Left lung (tissue), 4 donors: ENCODE measurements at regions not wholly inside any gene's neighbourhood (a gene's known extent, or its start where the extent isn't known, plus 50 kb on each side); places are given as distances from the start of the nearest gene placed in this dataset.

Source experiments
- ATAC-seq: fragments of 200-7000 bp; cut with Tn5 transposase; one replicate; pipeline ENCODE4 v1.9.1; 2020; ENCODE audit warnings: moderate library complexity
- DNase-seq, 4 donors: peaks; one replicate each; pipeline ENCODE4 v3.0.0-alpha.2; 2013 to 2020
- H3K27ac ChIP-seq, 2 donors: fragments of 200-600 bp; sonication (generic) in 1 of 2; one replicate each; pipeline versions ENCODE4 v1.5.0 to v1.8.0; 2020 to 2021
- H3K27me3 ChIP-seq, 2 donors: fragments of 200-600 bp; sonication (generic) in 1 of 2; one replicate each; pipeline versions ENCODE4 v1.5.0 to v1.8.0; 2020 to 2021
- H3K36me3 ChIP-seq, 2 donors: fragments of 200-600 bp; sonication (generic) in 1 of 2; one replicate each; pipeline versions ENCODE4 v1.5.0 to v1.8.0; 2020 to 2021
- H3K4me1 ChIP-seq, 2 donors: fragments of 200-600 bp; one replicate each; pipeline ENCODE4 v1.8.0; 2021
- H3K4me3 ChIP-seq, 2 donors: fragments of 200-600 bp; sonication (generic) in 1 of 2; one replicate each; pipeline versions ENCODE4 v1.5.0 to v1.8.0; 2020 to 2021; ENCODE audit warnings: mild to moderate bottlenecking in 1 of 2
- H3K9me3 ChIP-seq, 2 donors: fragments of 200-600 bp; sonication (generic) in 1 of 2; one replicate each; pipeline versions ENCODE4 v1.5.0 to v1.8.0; 2020 to 2021
- CTCF ChIP-seq, 2 donors: fragments of 200-600 bp; sonication (generic) in 1 of 2; IDR thresholded peaks; one replicate each; pipeline versions ENCODE4 v1.5.0 to v1.8.0; 2021; ENCODE audit warnings: antibody characterized with exemption in 2 of 2
- intact Hi-C, 2 donors: fragments of 100-400 bp; cut with DNase I; formaldehyde crosslinking; loops; one replicate each; pipeline versions ENCODE4 v1.11.2 to v1.14.2; 2022
- donor health status: DM: no; HTN: yes; CAD: no.
- donor health status: DM: no; HTN: no; CAD: no.

- Histone ChIP-seq H3K4me1 (no peaks in the 10 kb centered on the region), H3K27me3 (no peaks in the 10 kb centered on the region), H3K4me3 (no peak overlapping the region), H3K36me3 (no peaks in the 10 kb centered on the region), H3K9me3 (peaks cover 0 to 4% of the 10 kb centered on the region in 2 donors), H3K27ac (no peak overlapping the region)
- intact Hi-C loops: no loop called here
- no peak for TF ChIP-seq CTCF (IDR thresholded peaks at IDR 0.05)
- DNase-seq: no peak
- no peak for ATAC-seq
These were observed 629.0 kb downstream of the NR2F2 start for GRCh38 chr15:96959501-96959900.

- ATAC-seq: no peak
- Histone ChIP-seq H3K36me3 (no peaks in the 10 kb centered on the region), H3K9me3 (peaks cover 0 to 4% of the 10 kb centered on the region in 2 donors), H3K27me3 (no peaks in the 10 kb centered on the region), H3K4me1 (no peaks in the 10 kb centered on the region), H3K4me3 (no peak overlapping the region), H3K27ac (no peak overlapping the region)
- peak in 2 of 4 donors; percentile 59 to 64 for DNase-seq
- TF ChIP-seq CTCF (IDR thresholded peaks at IDR 0.05): no peak
- intact Hi-C loops: no loop called here
These were observed 630.4 kb downstream of the NR2F2 start for GRCh38 chr15:96960711-96961480.

- H3K4me1 ChIP-seq: no peaks in the 10 kb centered on the region
- H3K27me3 ChIP-seq: no peaks in the 10 kb centered on the region
- H3K36me3 ChIP-seq: no peaks in the 10 kb centered on the region
- DNase-seq (no peak), ATAC-seq (no peak)
- H3K27ac ChIP-seq: no peak overlapping the region
- H3K4me3 ChIP-seq: no peak overlapping the region
- intact Hi-C loops: no loop called here
- H3K9me3 ChIP-seq: peaks cover 0 to 4% of the 10 kb centered on the region in 2 donors
- no peak for TF ChIP-seq CTCF (IDR thresholded peaks at IDR 0.05)
These were observed 636.1 kb downstream of the NR2F2 start for GRCh38 chr15:96966554-96966953.

GRCh38 chr15:96969732-96970710 lies 639.5 kb downstream of the NR2F2 start:
- intact Hi-C loops: no loop called here
- Histone ChIP-seq H3K27me3 (no peaks in the 10 kb centered on the region), H3K4me1 (no peaks in the 10 kb centered on the region), H3K9me3 (no peaks in the 10 kb centered on the region), H3K4me3 (no peak overlapping the region), H3K27ac (no peak overlapping the region), H3K36me3 (no peaks in the 10 kb centered on the region)
- DNase-seq (peak in 1 of 4 donors; percentile 50), ATAC-seq (no peak)
- no peak for TF ChIP-seq CTCF (IDR thresholded peaks at IDR 0.05)

GRCh38 chr15:96972201-96972600 lies 641.7 kb downstream of the NR2F2 start:
- Histone ChIP-seq H3K36me3 (no peaks in the 10 kb centered on the region), H3K9me3 (no peaks in the 10 kb centered on the region), H3K4me3 (no peak overlapping the region), H3K4me1 (no peaks in the 10 kb centered on the region), H3K27me3 (no peaks in the 10 kb centered on the region), H3K27ac (no peak overlapping the region)
- intact Hi-C loops: no loop called here
- no peak for ATAC-seq
- TF ChIP-seq CTCF (IDR thresholded peaks at IDR 0.05): no peak
- DNase-seq: no peak
